ENCODE measurements at regions not wholly inside any gene's neighbourhood (a gene's known extent, or its start where the extent isn't known, plus 50 kb on each side); places are given as distances from the start of the nearest gene placed in this dataset.

- no peak overlapping the region for H3K4me3 ChIP-seq (ENCODE audit: low read depth, low read length)
- no peak for TF ChIP-seq CTCF (IDR thresholded peaks at IDR 0.05; ENCODE audit: insufficient read depth, low read depth, low read length, missing control alignments)
- no peak for DNase-seq (ENCODE audit: low read depth)
Measured at GRCh38 chr5:43769571-43770355, 166.8 kb downstream of the NNT start.

All from GM12865 (cell line).